KMS-11 (cell line): ENCODE measurements at regions not wholly inside any gene's neighbourhood (a gene's known extent, or its start where the extent isn't known, plus 50 kb on each side); places are given as distances from the start of the nearest gene placed in this dataset.

ENCODE experiments used
- H2AFZ ChIP-seq: fragments of 200-600 bp; sonication (generic); 2 replicates; pipeline ENCODE4 v1.6.1; 2016; ENCODE audit warnings: antibody characterized with exemption, mixed run types, low read depth
- H3K27ac ChIP-seq: fragments of 200-600 bp; sonication (generic); 2 replicates; pipeline ENCODE4 v1.6.1; 2016; ENCODE audit warnings: mild to moderate bottlenecking, mixed run types
- H3K27me3 ChIP-seq: fragments of 200-600 bp; sonication (generic); 2 replicates; pipeline ENCODE4 v1.6.1; 2017; ENCODE audit warnings: mild to moderate bottlenecking, low read depth, mixed run types, moderate library complexity; ENCODE audit not compliant: insufficient read depth
- H3K36me3 ChIP-seq: fragments of 200-600 bp; sonication (generic); 2 replicates; pipeline ENCODE4 v1.6.1; 2017; ENCODE audit warnings: mild to moderate bottlenecking, mixed run types; ENCODE audit not compliant: insufficient read depth
- H3K4me1 ChIP-seq: fragments of 200-600 bp; sonication (generic); 2 replicates; pipeline ENCODE4 v1.6.1; 2016; ENCODE audit warnings: mild to moderate bottlenecking, low read depth, mixed run types; ENCODE audit not compliant: poor library complexity, severe bottlenecking
- H3K4me2 ChIP-seq: fragments of 200-600 bp; sonication (generic); 2 replicates; pipeline ENCODE4 v1.7.0; 2016; ENCODE audit warnings: mild to moderate bottlenecking, mixed run types
- H3K4me3 ChIP-seq: fragments of 200-600 bp; sonication (generic); IDR thresholded peaks from 2 replicates; pipeline ENCODE4 v1.6.1; 2017; ENCODE audit warnings: low read depth, low read length, mixed read lengths; ENCODE audit not compliant: insufficient read depth
- H3K79me2 ChIP-seq: fragments of 200-600 bp; sonication (generic); 2 replicates; pipeline ENCODE4 v1.6.1; 2016; ENCODE audit warnings: low read depth, mixed run types; ENCODE audit not compliant: insufficient read depth
- H3K9ac ChIP-seq: fragments of 200-600 bp; sonication (generic); 2 replicates; pipeline ENCODE4 v1.6.1; 2016; ENCODE audit warnings: mild to moderate bottlenecking, mixed run types
- H4K20me1 ChIP-seq: fragments of 200-600 bp; sonication (generic); 2 replicates; pipeline ENCODE4 v1.6.1; 2016; ENCODE audit warnings: mild to moderate bottlenecking, mixed run types; ENCODE audit not compliant: insufficient read depth
- TF ChIP-seq, protein P1 (sequence below): fragments of 200-600 bp; sonication (generic); conservative IDR thresholded peaks from 2 replicates; pipeline ENCODE4 v1.6.1; 2017; ENCODE audit warnings: low read depth, mild to moderate bottlenecking, antibody characterized with exemption, low read length, moderate library complexity, mixed read lengths

DNA sequence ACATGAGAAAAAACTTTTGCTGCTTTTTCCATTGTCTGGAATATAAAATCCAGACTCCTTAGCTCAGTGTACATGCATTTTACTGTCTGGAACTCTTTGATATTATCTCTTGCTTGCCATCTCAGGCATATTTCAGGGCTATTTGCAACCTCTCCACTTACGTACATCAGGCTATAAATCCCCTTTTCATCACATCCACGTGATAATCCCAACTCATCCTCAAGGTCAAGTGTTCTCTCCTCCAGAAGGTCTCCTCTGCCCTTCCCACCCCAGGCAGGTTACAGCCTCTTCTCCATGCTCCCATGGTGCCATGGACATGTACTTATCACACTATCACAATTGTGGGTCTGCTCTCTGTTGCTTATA lies 202.5 kb upstream of the RBMS1 start:
- Histone ChIP-seq H3K4me2 (peak overlapping the region; percentile 85; the same call in 1 of the 2 replicates), H3K79me2 (no peaks in the 10 kb centered on the region), H3K36me3 (no peaks in the 10 kb centered on the region), H2AFZ (no peak overlapping the region; the same call in 1 of the 2 replicates), H3K27me3 (no peaks in the 10 kb centered on the region), H3K27ac (no peak overlapping the region), H3K4me3 (no peak overlapping the region), H4K20me1 (no peaks in the 10 kb centered on the region), H3K9ac (no peak overlapping the region), H3K4me1 (peaks cover 36% of the 10 kb centered on the region)
- TF ChIP-seq, protein P1, sequence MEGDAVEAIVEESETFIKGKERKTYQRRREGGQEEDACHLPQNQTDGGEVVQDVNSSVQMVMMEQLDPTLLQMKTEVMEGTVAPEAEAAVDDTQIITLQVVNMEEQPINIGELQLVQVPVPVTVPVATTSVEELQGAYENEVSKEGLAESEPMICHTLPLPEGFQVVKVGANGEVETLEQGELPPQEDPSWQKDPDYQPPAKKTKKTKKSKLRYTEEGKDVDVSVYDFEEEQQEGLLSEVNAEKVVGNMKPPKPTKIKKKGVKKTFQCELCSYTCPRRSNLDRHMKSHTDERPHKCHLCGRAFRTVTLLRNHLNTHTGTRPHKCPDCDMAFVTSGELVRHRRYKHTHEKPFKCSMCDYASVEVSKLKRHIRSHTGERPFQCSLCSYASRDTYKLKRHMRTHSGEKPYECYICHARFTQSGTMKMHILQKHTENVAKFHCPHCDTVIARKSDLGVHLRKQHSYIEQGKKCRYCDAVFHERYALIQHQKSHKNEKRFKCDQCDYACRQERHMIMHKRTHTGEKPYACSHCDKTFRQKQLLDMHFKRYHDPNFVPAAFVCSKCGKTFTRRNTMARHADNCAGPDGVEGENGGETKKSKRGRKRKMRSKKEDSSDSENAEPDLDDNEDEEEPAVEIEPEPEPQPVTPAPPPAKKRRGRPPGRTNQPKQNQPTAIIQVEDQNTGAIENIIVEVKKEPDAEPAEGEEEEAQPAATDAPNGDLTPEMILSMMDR, result no peak

DNA sequence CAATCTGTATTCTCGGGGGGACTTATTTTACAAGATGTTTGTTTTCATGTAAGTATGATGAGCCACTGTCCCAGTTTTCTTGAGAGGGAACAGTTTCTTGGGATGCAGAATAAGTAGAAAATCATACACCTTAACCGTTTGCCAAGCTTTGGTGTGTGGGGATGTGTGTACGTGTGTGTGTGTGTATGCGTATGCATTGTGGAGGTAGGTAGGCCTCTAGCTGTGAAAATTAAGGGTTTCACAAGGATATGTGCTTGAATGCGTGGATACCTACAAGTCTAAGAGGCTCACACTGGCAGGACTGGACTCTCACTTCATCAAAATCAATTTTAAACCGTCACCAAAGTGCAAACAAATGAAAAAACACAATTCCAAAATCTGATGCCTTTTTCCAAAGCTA lies 204.2 kb upstream of the RBMS1 start:
- Histone ChIP-seq H3K27me3 (no peaks in the 10 kb centered on the region), H2AFZ (no peak overlapping the region), H4K20me1 (no peaks in the 10 kb centered on the region), H3K4me1 (peaks cover 51% of the 10 kb centered on the region), H3K79me2 (no peaks in the 10 kb centered on the region), H3K36me3 (no peaks in the 10 kb centered on the region), H3K4me2 (no peak overlapping the region), H3K4me3 (no peak overlapping the region), H3K27ac (no peak overlapping the region), H3K9ac (no peak overlapping the region)
- TF ChIP-seq, protein P1, result no peak

DNA sequence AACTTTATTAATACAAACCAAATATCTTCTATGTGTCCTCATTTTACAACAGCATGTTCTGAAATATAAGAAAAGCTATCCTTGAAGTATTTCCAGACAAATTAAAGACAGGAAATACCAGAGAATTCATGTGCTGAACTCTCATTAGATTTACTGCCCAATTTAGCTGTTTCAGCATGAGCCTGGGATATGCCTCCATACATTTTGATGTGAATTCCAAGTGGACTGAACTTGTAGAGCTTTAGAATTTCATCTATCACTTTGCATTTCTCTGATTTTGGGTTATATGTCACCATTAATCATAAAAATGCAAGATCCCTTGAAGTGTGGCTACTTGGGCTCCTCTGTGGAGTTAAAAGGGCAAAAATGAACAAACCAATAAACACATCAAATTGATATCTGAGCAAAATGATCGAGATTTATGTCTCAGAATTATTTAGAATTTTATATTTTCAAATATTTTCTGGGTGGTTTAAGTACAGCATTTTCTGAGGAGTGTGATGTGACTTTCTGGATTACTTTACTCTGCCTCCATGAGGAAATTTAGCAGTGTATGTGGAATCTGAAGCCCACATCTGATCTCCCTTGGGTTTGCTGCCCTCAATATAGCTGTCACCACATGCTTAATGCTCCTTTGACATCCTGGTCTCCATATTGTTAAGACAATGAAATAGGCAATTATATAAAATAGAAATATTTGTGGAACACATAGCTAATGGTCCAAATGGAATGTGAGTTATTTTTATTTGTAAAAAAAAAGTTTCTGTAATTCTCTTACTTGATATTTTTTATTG lies 206.6 kb upstream of the RBMS1 start:
- H3K4me2 ChIP-seq, result no peak overlapping the region
- no peaks in the 10 kb centered on the region for H4K20me1 ChIP-seq
- H3K4me3 ChIP-seq, result no peak overlapping the region
- H3K9ac ChIP-seq, result no peak overlapping the region
- TF ChIP-seq, protein P1, result no peak
- H3K4me1 ChIP-seq, result peaks cover 53% of the 10 kb centered on the region
- no peaks in the 10 kb centered on the region for H3K36me3 ChIP-seq
- H2AFZ ChIP-seq, result no peak overlapping the region
- no peaks in the 10 kb centered on the region for H3K79me2 ChIP-seq
- H3K27me3 ChIP-seq, result no peaks in the 10 kb centered on the region
- no peak overlapping the region for H3K27ac ChIP-seq

DNA sequence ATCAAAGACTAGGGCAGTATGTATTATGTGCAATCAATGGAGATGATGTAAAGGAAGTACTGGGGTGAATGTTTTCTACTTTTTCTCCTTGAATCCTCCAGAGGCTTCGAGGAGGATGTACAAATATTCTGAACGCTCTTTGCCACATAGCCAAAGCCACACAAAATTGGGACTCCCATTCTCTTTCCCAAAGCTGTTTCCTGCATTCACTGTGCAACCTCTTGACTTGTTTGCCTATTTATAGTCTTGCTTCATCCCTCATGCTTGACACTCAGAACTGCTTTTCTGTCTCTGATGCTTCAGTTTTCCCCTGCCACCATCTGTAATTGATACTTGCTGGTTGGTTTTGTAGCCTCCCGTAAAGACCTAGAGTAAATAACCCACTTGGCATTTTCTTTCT lies 208.2 kb upstream of the RBMS1 start:
- TF ChIP-seq, protein P1, result no peak
- peak overlapping the region; percentile 22; the same call in 1 of the 2 replicates for H2AFZ ChIP-seq
- H4K20me1 ChIP-seq, result no peaks in the 10 kb centered on the region
- no peak overlapping the region for H3K4me2 ChIP-seq
- H3K4me3 ChIP-seq, result no peak overlapping the region
- H3K9ac ChIP-seq, result no peak overlapping the region
- no peak overlapping the region for H3K27ac ChIP-seq
- H3K4me1 ChIP-seq, result peaks cover 47% of the 10 kb centered on the region
- H3K79me2 ChIP-seq, result no peaks in the 10 kb centered on the region
- H3K27me3 ChIP-seq, result no peaks in the 10 kb centered on the region
- H3K36me3 ChIP-seq, result no peaks in the 10 kb centered on the region
